Rectal smooth muscle tissue (tissue), 1 donor: ENCODE measurements at regions not wholly inside any gene's neighbourhood (a gene's known extent, or its start where the extent isn't known, plus 50 kb on each side); places are given as distances from the start of the nearest gene placed in this dataset.

Experiments
- H3K27ac ChIP-seq: one replicate; pipeline ENCODE4 v1.7.0; 2013; ENCODE audit warnings: low read depth, low read length, inconsistent platforms
- H3K27me3 ChIP-seq: one replicate; pipeline ENCODE4 v1.7.0; 2013; ENCODE audit warnings: low read length; ENCODE audit not compliant: control insufficient read depth, insufficient read depth
- H3K36me3 ChIP-seq: one replicate; pipeline ENCODE4 v1.7.0; 2013; ENCODE audit warnings: low read length; ENCODE audit not compliant: control insufficient read depth, insufficient read depth
- H3K4me1 ChIP-seq: one replicate; pipeline ENCODE4 v1.7.0; 2013; ENCODE audit warnings: low read length; ENCODE audit not compliant: control insufficient read depth, insufficient read depth
- H3K4me3 ChIP-seq: one replicate; pipeline ENCODE4 v1.7.0; 2013; ENCODE audit warnings: low read length
- H3K9ac ChIP-seq: one replicate; pipeline ENCODE4 v1.7.0; 2013; ENCODE audit warnings: low read length

GRCh38 chr17:13705221-13705620, 103.5 kb upstream of the HS3ST3A1 start:
- Histone ChIP-seq H3K27ac (no peak overlapping the region), H3K4me1 (no peaks in the 10 kb centered on the region), H3K36me3 (no peaks in the 10 kb centered on the region), H3K27me3 (no peaks in the 10 kb centered on the region), H3K4me3 (no peak overlapping the region), H3K9ac (no peak overlapping the region)

GRCh38 chr17:13721705-13722104, 120.0 kb upstream of the HS3ST3A1 start:
- H3K4me1 ChIP-seq, result no peaks in the 10 kb centered on the region
- no peaks in the 10 kb centered on the region for H3K27me3 ChIP-seq
- no peak overlapping the region for H3K9ac ChIP-seq
- no peaks in the 10 kb centered on the region for H3K36me3 ChIP-seq
- H3K4me3 ChIP-seq, result no peak overlapping the region
- no peak overlapping the region for H3K27ac ChIP-seq

- no peaks in the 10 kb centered on the region for H3K4me1 ChIP-seq
- no peak overlapping the region for H3K4me3 ChIP-seq
- H3K9ac ChIP-seq, result no peak overlapping the region
- no peaks in the 10 kb centered on the region for H3K27me3 ChIP-seq
- no peaks in the 10 kb centered on the region for H3K36me3 ChIP-seq
- no peak overlapping the region for H3K27ac ChIP-seq
Observed at GRCh38 chr17:13725288-13725990, 123.7 kb upstream of the HS3ST3A1 start.

- H3K4me3 ChIP-seq, result no peak overlapping the region
- no peaks in the 10 kb centered on the region for H3K36me3 ChIP-seq
- H3K27ac ChIP-seq, result no peak overlapping the region
- H3K4me1 ChIP-seq, result no peaks in the 10 kb centered on the region
- H3K27me3 ChIP-seq, result no peaks in the 10 kb centered on the region
- H3K9ac ChIP-seq, result no peak overlapping the region
Observed at GRCh38 chr17:13727441-13728171, 125.9 kb upstream of the HS3ST3A1 start.

- no peaks in the 10 kb centered on the region for H3K4me1 ChIP-seq
- H3K9ac ChIP-seq, result no peak overlapping the region
- H3K27ac ChIP-seq, result no peak overlapping the region
- no peak overlapping the region for H3K4me3 ChIP-seq
- H3K27me3 ChIP-seq, result no peaks in the 10 kb centered on the region
- H3K36me3 ChIP-seq, result no peaks in the 10 kb centered on the region
Observed at GRCh38 chr17:13728781-13729180, 127.1 kb upstream of the HS3ST3A1 start.

- no peak overlapping the region for H3K4me3 ChIP-seq
- H3K4me1 ChIP-seq, result no peaks in the 10 kb centered on the region
- no peaks in the 10 kb centered on the region for H3K27me3 ChIP-seq
- H3K27ac ChIP-seq, result no peak overlapping the region
- no peak overlapping the region for H3K9ac ChIP-seq
- no peaks in the 10 kb centered on the region for H3K36me3 ChIP-seq
Observed at GRCh38 chr17:13729466-13730134, 127.9 kb upstream of the HS3ST3A1 start.

- Histone ChIP-seq H3K4me3 (no peak overlapping the region), H3K27ac (no peak overlapping the region), H3K9ac (no peak overlapping the region), H3K27me3 (no peaks in the 10 kb centered on the region), H3K4me1 (no peaks in the 10 kb centered on the region), H3K36me3 (no peaks in the 10 kb centered on the region)
Observed at GRCh38 chr17:13734880-13735279, 133.2 kb upstream of the HS3ST3A1 start.

GRCh38 chr17:13735444-13735843, 133.7 kb upstream of the HS3ST3A1 start:
- Histone ChIP-seq H3K36me3 (no peaks in the 10 kb centered on the region), H3K27me3 (no peaks in the 10 kb centered on the region), H3K4me3 (no peak overlapping the region), H3K9ac (no peak overlapping the region), H3K4me1 (no peaks in the 10 kb centered on the region), H3K27ac (no peak overlapping the region)

GRCh38 chr17:13735861-13736260, 134.1 kb upstream of the HS3ST3A1 start:
- H3K4me3 ChIP-seq, result no peak overlapping the region
- no peak overlapping the region for H3K9ac ChIP-seq
- H3K27ac ChIP-seq, result no peak overlapping the region
- no peaks in the 10 kb centered on the region for H3K27me3 ChIP-seq
- H3K36me3 ChIP-seq, result no peaks in the 10 kb centered on the region
- no peaks in the 10 kb centered on the region for H3K4me1 ChIP-seq

- Histone ChIP-seq H3K27me3 (no peaks in the 10 kb centered on the region), H3K36me3 (no peaks in the 10 kb centered on the region), H3K9ac (no peak overlapping the region), H3K4me1 (no peaks in the 10 kb centered on the region), H3K4me3 (no peak overlapping the region), H3K27ac (no peak overlapping the region)
Observed at GRCh38 chr17:13736916-13737315, 135.2 kb upstream of the HS3ST3A1 start.

- Histone ChIP-seq H3K4me3 (no peak overlapping the region), H3K27me3 (no peaks in the 10 kb centered on the region), H3K36me3 (no peaks in the 10 kb centered on the region), H3K4me1 (no peaks in the 10 kb centered on the region), H3K9ac (no peak overlapping the region), H3K27ac (no peak overlapping the region)
Observed at GRCh38 chr17:13740686-13741085, 139.0 kb upstream of the HS3ST3A1 start.

- no peak overlapping the region for H3K4me3 ChIP-seq
- H3K27me3 ChIP-seq, result no peaks in the 10 kb centered on the region
- H3K9ac ChIP-seq, result no peak overlapping the region
- no peaks in the 10 kb centered on the region for H3K4me1 ChIP-seq
- no peak overlapping the region for H3K27ac ChIP-seq
- no peaks in the 10 kb centered on the region for H3K36me3 ChIP-seq
Observed at GRCh38 chr17:13741744-13742143, 140.0 kb upstream of the HS3ST3A1 start.
